ENCODE measurements at regions not wholly inside any gene's neighbourhood (a gene's known extent, or its start where the extent isn't known, plus 50 kb on each side); places are given as distances from the start of the nearest gene placed in this dataset.
A peak's percentile ranks its signal among the peaks of the same experiment; 100 is the strongest.

DNA sequence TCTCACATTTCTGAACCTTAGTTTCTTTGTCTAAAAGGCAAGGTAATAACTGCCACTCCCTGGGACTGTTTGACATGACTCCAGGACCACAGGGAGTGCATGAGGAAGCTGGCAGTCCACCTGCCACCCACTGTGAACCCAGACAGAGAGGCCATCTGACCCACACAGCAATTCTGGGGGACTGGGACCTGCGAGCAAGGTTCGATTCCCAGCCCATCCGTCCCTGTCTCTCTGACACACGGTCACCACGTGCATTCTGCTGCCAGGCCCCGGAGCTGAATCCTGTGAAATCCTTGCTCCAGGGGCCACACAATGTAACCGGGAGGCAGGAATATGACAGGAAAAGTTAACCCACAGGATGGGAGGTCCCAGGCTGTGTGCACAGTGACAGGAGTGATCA lies 218.8 kb upstream of the FOXF1 start:
- Histone ChIP-seq H3K9ac (ENCODE audit: low read depth, low read length, poor library complexity) (no peak overlapping the region), H3K27me3 (ENCODE audit: control insufficient read depth in 3 of 3, insufficient read depth in 3 of 3, low read depth in 1 of 3, low read length in 3 of 3) (peaks cover 26 to 86% (median 52%) of the 10 kb centered on the region in 3 experiments), H3K4me1 (ENCODE audit: control insufficient read depth in 2 of 2, insufficient read depth in 1 of 2, low read depth in 1 of 2, low read length in 2 of 2) (peaks cover 0 to 2% of the 10 kb centered on the region in 2 donors), H3K36me3 (replicated peaks in 1 of 2; ENCODE audit: control insufficient read depth in 2 of 2, insufficient read depth in 2 of 2, low read length in 2 of 2) (no peaks in the 10 kb centered on the region), H3K14ac (ENCODE audit: low read length) (no peak overlapping the region), H3K79me1 (ENCODE audit: low read depth, low read length) (no peaks in the 10 kb centered on the region), H2AK5ac (ENCODE audit: low read depth, low read length) (no peak overlapping the region), H3K4ac (ENCODE audit: low read length) (no peak overlapping the region), H3K23ac (ENCODE audit: low read depth, low read length, poor library complexity) (no peak overlapping the region), H2AFZ (ENCODE audit: low read length) (no peak overlapping the region), H2BK120ac (ENCODE audit: low read depth, low read length) (no peak overlapping the region), H3K18ac (ENCODE audit: low read length) (peak overlapping the region; percentile 28), H3K9me3 (replicated peaks in 1 of 2; ENCODE audit: control insufficient read depth in 2 of 2, insufficient read depth in 1 of 2, low read depth in 1 of 2, low read length in 2 of 2) (peaks cover 0 to 2% of the 10 kb centered on the region in 2 donors), H3K27ac (replicated peaks; ENCODE audit: low read length) (no peak overlapping the region), H4K91ac (ENCODE audit: low read depth, low read length, poor library complexity) (no peak overlapping the region), H4K8ac (ENCODE audit: low read depth, low read length) (no peak overlapping the region), H2BK5ac (ENCODE audit: low read length) (no peak overlapping the region), H2BK12ac (ENCODE audit: low read length) (no peak overlapping the region), H3K4me2 (ENCODE audit: insufficient read depth, low read length, poor library complexity, severe bottlenecking) (no peak overlapping the region), H3K4me3 (ENCODE audit: low read length in 2 of 2) (no peak overlapping the region), H2BK15ac (ENCODE audit: low read length) (no peak overlapping the region)
- no peak for DNase-seq (ENCODE audit: low spot score)
- no CpG with 5 or more reads among the region's 7 CpGs for WGBS, 2 donors (ENCODE audit: extremely low coverage in 2 of 2, insufficient read length in 2 of 2, insufficient replicate concordance in 1 of 2)

DNA sequence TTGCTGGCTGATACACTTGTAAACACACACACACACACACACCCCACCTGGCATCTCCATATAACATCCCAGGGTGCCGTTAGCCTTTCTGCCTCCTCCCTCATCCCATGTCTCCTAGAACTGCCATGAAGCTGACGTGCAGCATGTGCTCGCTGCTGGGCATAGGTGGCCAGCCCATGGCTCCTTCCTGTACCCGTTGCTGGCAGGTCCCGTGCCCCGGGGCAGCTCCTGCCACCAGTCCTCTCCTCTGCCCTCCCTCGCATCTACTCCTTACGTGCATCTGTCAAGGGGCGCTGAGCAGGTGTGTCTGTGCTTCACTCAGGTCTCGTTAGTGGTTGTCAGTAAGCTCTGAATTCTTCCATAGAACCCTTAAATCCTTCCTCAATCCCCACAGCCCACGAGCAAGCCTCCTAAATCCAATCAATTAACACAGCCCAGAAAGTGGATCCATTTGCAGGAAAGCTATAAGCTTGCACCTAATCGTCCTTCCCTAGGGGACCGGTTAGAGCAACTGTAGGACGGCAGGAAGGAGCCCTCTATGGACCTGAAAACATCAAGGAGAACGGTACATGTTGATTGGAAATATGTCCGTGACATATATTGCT lies 218.1 kb upstream of the FOXF1 start:
- no peak overlapping the region for H3K4ac ChIP-seq (ENCODE audit: low read length)
- no peak overlapping the region for H2BK120ac ChIP-seq (ENCODE audit: low read depth, low read length)
- H2BK12ac ChIP-seq (ENCODE audit: low read length) = no peak overlapping the region
- H2BK15ac ChIP-seq (ENCODE audit: low read length) = no peak overlapping the region
- H3K14ac ChIP-seq (ENCODE audit: low read length) = no peak overlapping the region
- no peaks in the 10 kb centered on the region for H3K36me3 ChIP-seq (replicated peaks in 1 of 2; ENCODE audit: control insufficient read depth in 2 of 2, insufficient read depth in 2 of 2, low read length in 2 of 2)
- peak overlapping the region; percentile 67 for H3K18ac ChIP-seq (ENCODE audit: low read length)
- peaks cover 0 to 2% of the 10 kb centered on the region in 2 donors for H3K9me3 ChIP-seq (replicated peaks in 1 of 2; ENCODE audit: control insufficient read depth in 2 of 2, insufficient read depth in 1 of 2, low read depth in 1 of 2, low read length in 2 of 2)
- H3K27ac ChIP-seq (replicated peaks; ENCODE audit: low read length) = no peak overlapping the region
- H3K9ac ChIP-seq (ENCODE audit: low read depth, low read length, poor library complexity) = peak overlapping the region; percentile 7
- DNase-seq (ENCODE audit: low spot score) = no peak
- peak overlapping the region; percentile 74 for H4K91ac ChIP-seq (ENCODE audit: low read depth, low read length, poor library complexity)
- peaks cover 0 to 2% of the 10 kb centered on the region in 2 donors for H3K4me1 ChIP-seq (ENCODE audit: control insufficient read depth in 2 of 2, insufficient read depth in 1 of 2, low read depth in 1 of 2, low read length in 2 of 2)
- peak overlapping the region; percentile 53 for H3K23ac ChIP-seq (ENCODE audit: low read depth, low read length, poor library complexity)
- no CpG with 5 or more reads among the region's 16 CpGs for WGBS, 2 donors (ENCODE audit: extremely low coverage in 2 of 2, insufficient read length in 2 of 2, insufficient replicate concordance in 1 of 2)
- no peak overlapping the region for H2BK5ac ChIP-seq (ENCODE audit: low read length)
- H3K4me2 ChIP-seq (ENCODE audit: insufficient read depth, low read length, poor library complexity, severe bottlenecking) = no peak overlapping the region
- no peak overlapping the region for H2AK5ac ChIP-seq (ENCODE audit: low read depth, low read length)
- H4K8ac ChIP-seq (ENCODE audit: low read depth, low read length) = no peak overlapping the region
- H3K4me3 ChIP-seq (ENCODE audit: low read length in 2 of 2) = no peak overlapping the region
- no peaks in the 10 kb centered on the region for H3K79me1 ChIP-seq (ENCODE audit: low read depth, low read length)
- H3K27me3 ChIP-seq (ENCODE audit: control insufficient read depth in 3 of 3, insufficient read depth in 3 of 3, low read depth in 1 of 3, low read length in 3 of 3) = peaks cover 19 to 86% (median 44%) of the 10 kb centered on the region in 3 experiments
- H2AFZ ChIP-seq (ENCODE audit: low read length) = no peak overlapping the region

DNA sequence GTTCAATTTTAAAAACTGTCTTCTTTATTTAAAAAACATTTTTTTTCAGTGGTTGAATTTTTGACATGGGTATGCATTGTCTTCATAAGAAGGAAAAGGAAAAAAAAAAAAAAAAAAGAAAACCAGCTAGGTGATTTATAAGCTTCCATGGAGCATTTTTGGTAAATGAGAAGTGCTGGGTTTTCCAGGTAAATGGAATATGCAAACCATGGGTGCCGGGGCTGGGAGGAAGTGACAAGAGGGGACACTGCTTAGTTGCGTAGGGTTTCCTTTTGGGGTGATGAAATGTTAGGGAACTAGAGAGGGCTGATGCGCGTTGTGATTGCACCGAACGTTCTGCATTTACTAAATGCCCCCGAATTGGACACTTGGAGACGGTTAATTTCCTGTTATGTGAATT lies 217.4 kb upstream of the FOXF1 start:
- DNase-seq (ENCODE audit: low spot score) = no peak
- H4K8ac ChIP-seq (ENCODE audit: low read depth, low read length) = no peak overlapping the region
- H3K9ac ChIP-seq (ENCODE audit: low read depth, low read length, poor library complexity) = no peak overlapping the region
- no peak overlapping the region for H3K18ac ChIP-seq (ENCODE audit: low read length)
- no peak overlapping the region for H3K4me2 ChIP-seq (ENCODE audit: insufficient read depth, low read length, poor library complexity, severe bottlenecking)
- no peak overlapping the region for H2BK12ac ChIP-seq (ENCODE audit: low read length)
- H3K4me1 ChIP-seq (ENCODE audit: control insufficient read depth in 2 of 2, insufficient read depth in 1 of 2, low read depth in 1 of 2, low read length in 2 of 2) = peaks cover 0 to 3% of the 10 kb centered on the region in 2 donors
- peaks cover 14 to 85% (median 37%) of the 10 kb centered on the region in 3 experiments for H3K27me3 ChIP-seq (ENCODE audit: control insufficient read depth in 3 of 3, insufficient read depth in 3 of 3, low read depth in 1 of 3, low read length in 3 of 3)
- no peak overlapping the region for H2AFZ ChIP-seq (ENCODE audit: low read length)
- no peak overlapping the region for H3K4ac ChIP-seq (ENCODE audit: low read length)
- no peaks in the 10 kb centered on the region for H3K79me1 ChIP-seq (ENCODE audit: low read depth, low read length)
- H3K23ac ChIP-seq (ENCODE audit: low read depth, low read length, poor library complexity) = no peak overlapping the region
- no peak overlapping the region for H2BK15ac ChIP-seq (ENCODE audit: low read length)
- H3K27ac ChIP-seq (replicated peaks; ENCODE audit: low read length) = no peak overlapping the region
- no peak overlapping the region for H2AK5ac ChIP-seq (ENCODE audit: low read depth, low read length)
- WGBS, 2 donors (ENCODE audit: extremely low coverage in 2 of 2, insufficient read length in 2 of 2, insufficient replicate concordance in 1 of 2) = no CpG with 5 or more reads among the region's 8 CpGs
- no peak overlapping the region for H2BK120ac ChIP-seq (ENCODE audit: low read depth, low read length)
- H4K91ac ChIP-seq (ENCODE audit: low read depth, low read length, poor library complexity) = no peak overlapping the region
- no peak overlapping the region for H2BK5ac ChIP-seq (ENCODE audit: low read length)
- no peak overlapping the region for H3K4me3 ChIP-seq (ENCODE audit: low read length in 2 of 2)
- H3K14ac ChIP-seq (ENCODE audit: low read length) = no peak overlapping the region
- peaks cover 0 to 2% of the 10 kb centered on the region in 2 donors for H3K9me3 ChIP-seq (replicated peaks in 1 of 2; ENCODE audit: control insufficient read depth in 2 of 2, insufficient read depth in 1 of 2, low read depth in 1 of 2, low read length in 2 of 2)
- no peaks in the 10 kb centered on the region for H3K36me3 ChIP-seq (replicated peaks in 1 of 2; ENCODE audit: control insufficient read depth in 2 of 2, insufficient read depth in 2 of 2, low read length in 2 of 2)

GRCh38 chr16:86293906-86294305 lies 216.4 kb upstream of the FOXF1 start:
- Histone ChIP-seq H3K36me3 (replicated peaks in 1 of 2; ENCODE audit: control insufficient read depth in 2 of 2, insufficient read depth in 2 of 2, low read length in 2 of 2) (no peaks in the 10 kb centered on the region), H2AFZ (ENCODE audit: low read length) (no peak overlapping the region), H3K4me3 (ENCODE audit: low read length in 2 of 2) (no peak overlapping the region), H3K14ac (ENCODE audit: low read length) (no peak overlapping the region), H3K79me1 (ENCODE audit: low read depth, low read length) (no peaks in the 10 kb centered on the region), H4K91ac (ENCODE audit: low read depth, low read length, poor library complexity) (no peak overlapping the region), H2BK5ac (ENCODE audit: low read length) (no peak overlapping the region), H3K18ac (ENCODE audit: low read length) (no peak overlapping the region), H3K4ac (ENCODE audit: low read length) (no peak overlapping the region), H2BK15ac (ENCODE audit: low read length) (no peak overlapping the region), H3K4me2 (ENCODE audit: insufficient read depth, low read length, poor library complexity, severe bottlenecking) (no peak overlapping the region), H4K8ac (ENCODE audit: low read depth, low read length) (no peak overlapping the region), H3K23ac (ENCODE audit: low read depth, low read length, poor library complexity) (no peak overlapping the region), H3K27me3 (ENCODE audit: control insufficient read depth in 3 of 3, insufficient read depth in 3 of 3, low read depth in 1 of 3, low read length in 3 of 3) (peaks cover 7 to 85% (median 27%) of the 10 kb centered on the region in 3 experiments), H3K9me3 (replicated peaks in 1 of 2; ENCODE audit: control insufficient read depth in 2 of 2, insufficient read depth in 1 of 2, low read depth in 1 of 2, low read length in 2 of 2) (no peaks in the 10 kb centered on the region), H2AK5ac (ENCODE audit: low read depth, low read length) (no peak overlapping the region), H3K9ac (ENCODE audit: low read depth, low read length, poor library complexity) (no peak overlapping the region), H3K27ac (replicated peaks; ENCODE audit: low read length) (no peak overlapping the region), H2BK120ac (ENCODE audit: low read depth, low read length) (no peak overlapping the region), H2BK12ac (ENCODE audit: low read length) (no peak overlapping the region), H3K4me1 (ENCODE audit: control insufficient read depth in 2 of 2, insufficient read depth in 1 of 2, low read depth in 1 of 2, low read length in 2 of 2) (peaks cover 0 to 11% of the 10 kb centered on the region in 2 donors)
- DNase-seq (ENCODE audit: low spot score) = no peak
- WGBS, 2 donors (ENCODE audit: extremely low coverage in 2 of 2, insufficient read length in 2 of 2, insufficient replicate concordance in 1 of 2) = no CpG with 5 or more reads among the region's 16 CpGs
